PC-3 (cell line): ENCODE measurements at regions not wholly inside any gene's neighbourhood (a gene's known extent, or its start where the extent isn't known, plus 50 kb on each side); places are given as distances from the start of the nearest gene placed in this dataset.

Source experiments
- EZH2 ChIP-seq: fragments of 300-600 bp; sonication (generic); IDR thresholded peaks from one replicate; pipeline ENCODE4 v1.6.1; 2017; ENCODE audit warnings: antibody characterized with exemption, mild to moderate bottlenecking, low read length; ENCODE audit not compliant: unreplicated experiment
- EZH2phosphoT487 ChIP-seq: fragments of 300-600 bp; sonication (generic); IDR thresholded peaks from 2 replicates; pipeline ENCODE4 v1.6.1; 2018; ENCODE audit warnings: mild to moderate bottlenecking, antibody characterized with exemption, low read length, borderline replicate concordance
- TF ChIP-seq, protein P1 (sequence below): fragments of 300-600 bp; sonication (generic); conservative IDR thresholded peaks from 2 replicates; pipeline ENCODE4 v1.5.1; 2017; ENCODE audit warnings: antibody characterized with exemption, low read depth, mild to moderate bottlenecking, low read length

DNA sequence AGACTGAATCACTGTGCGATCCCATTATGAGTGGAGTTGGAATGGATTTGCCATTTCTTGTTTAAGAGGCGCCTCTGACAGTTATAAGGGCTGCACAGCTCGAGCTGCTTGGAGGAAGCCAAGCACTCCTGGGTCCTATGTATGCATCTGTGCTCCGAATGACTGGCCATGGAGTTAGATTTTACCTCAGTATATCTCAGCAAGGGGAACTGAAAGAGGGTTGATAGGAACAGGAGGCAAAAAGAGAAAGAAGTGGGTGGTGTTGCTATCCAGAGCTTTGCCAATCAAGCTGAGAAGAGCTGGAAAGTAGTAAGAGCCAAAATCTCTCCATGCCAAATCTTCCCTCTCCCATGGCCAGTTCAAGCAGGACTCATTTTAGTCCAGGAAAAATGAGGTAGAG, 632.0 kb upstream of the KIRREL3 start:
- TF ChIP-seq, protein P1, sequence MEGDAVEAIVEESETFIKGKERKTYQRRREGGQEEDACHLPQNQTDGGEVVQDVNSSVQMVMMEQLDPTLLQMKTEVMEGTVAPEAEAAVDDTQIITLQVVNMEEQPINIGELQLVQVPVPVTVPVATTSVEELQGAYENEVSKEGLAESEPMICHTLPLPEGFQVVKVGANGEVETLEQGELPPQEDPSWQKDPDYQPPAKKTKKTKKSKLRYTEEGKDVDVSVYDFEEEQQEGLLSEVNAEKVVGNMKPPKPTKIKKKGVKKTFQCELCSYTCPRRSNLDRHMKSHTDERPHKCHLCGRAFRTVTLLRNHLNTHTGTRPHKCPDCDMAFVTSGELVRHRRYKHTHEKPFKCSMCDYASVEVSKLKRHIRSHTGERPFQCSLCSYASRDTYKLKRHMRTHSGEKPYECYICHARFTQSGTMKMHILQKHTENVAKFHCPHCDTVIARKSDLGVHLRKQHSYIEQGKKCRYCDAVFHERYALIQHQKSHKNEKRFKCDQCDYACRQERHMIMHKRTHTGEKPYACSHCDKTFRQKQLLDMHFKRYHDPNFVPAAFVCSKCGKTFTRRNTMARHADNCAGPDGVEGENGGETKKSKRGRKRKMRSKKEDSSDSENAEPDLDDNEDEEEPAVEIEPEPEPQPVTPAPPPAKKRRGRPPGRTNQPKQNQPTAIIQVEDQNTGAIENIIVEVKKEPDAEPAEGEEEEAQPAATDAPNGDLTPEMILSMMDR = no peak
- TF ChIP-seq EZH2 = no peak
- no peak for TF ChIP-seq EZH2phosphoT487
